ENCODE measurements at regions not wholly inside any gene's neighbourhood (a gene's known extent, or its start where the extent isn't known, plus 50 kb on each side); places are given as distances from the start of the nearest gene placed in this dataset.

DNA sequence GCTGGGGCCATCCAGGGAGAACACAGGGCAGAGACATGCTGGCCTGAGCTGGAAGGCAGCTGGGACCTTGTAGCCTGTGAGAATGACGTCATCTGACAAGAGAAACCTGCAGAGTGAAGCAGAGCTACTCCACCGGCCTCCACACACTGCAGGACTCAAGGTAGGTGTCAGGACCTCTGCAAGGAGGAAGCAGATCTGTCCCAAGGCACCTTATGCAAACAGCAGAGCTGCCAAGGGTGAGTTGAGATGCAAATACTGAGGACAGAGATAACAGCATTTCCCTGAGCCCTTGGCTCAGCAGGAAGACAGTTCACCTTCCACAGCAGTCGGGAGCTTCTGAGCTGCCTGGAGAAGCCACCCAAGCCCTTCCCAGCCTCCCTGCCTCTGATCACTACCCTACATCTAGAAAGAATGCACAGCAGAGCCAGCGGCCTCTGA, 51.9 kb upstream of the IGSF9B start:
- no peak for DNase-seq (ENCODE audit: low spot score)

GRCh38 chr11:134013518-134013917, 55.4 kb upstream of the JAM3 start:
- DNase-seq (ENCODE audit: low spot score): no peak

- DNase-seq (ENCODE audit: low spot score): peak; percentile 33
These were observed 54.4 kb upstream of the JAM3 start for GRCh38 chr11:134014511-134014910.

DNA sequence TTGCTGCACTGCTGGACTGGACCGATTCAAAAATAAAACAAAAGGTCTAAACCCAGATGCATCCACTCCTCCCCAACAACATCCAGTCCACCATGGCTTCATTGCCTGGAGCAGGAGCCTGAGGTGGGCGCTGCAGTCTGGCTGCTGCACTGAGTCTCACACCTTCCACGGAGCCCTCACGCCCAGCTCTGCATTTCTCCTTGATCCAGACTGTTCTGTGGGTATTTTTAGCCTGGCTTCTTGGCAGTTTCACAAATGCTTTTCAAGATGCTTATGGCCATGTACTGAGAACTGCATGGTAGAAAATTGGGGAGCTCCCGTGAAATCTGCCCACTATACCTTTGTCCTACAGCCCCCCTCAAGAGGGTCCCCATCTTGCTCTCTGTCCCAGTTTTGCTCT, 53.3 kb upstream of the JAM3 start:
- DNase-seq (ENCODE audit: low spot score): no peak

- no peak for DNase-seq (ENCODE audit: low spot score)
These were observed 51.1 kb upstream of the JAM3 start for GRCh38 chr11:134017511-134018430.
